Nephron progenitor cell (in vitro differentiated cells): ENCODE measurements at regions not wholly inside any gene's neighbourhood (a gene's known extent, or its start where the extent isn't known, plus 50 kb on each side); places are given as distances from the start of the nearest gene placed in this dataset.

Source experiments
- DNase-seq: peaks from one replicate; pipeline ENCODE4 v3.0.0; 2021
- H3K27ac Mint-ChIP-seq: 2 replicates; pipeline ENCODE4 v1.8.0; 2021; ENCODE audit warnings: mild to moderate bottlenecking, moderate library complexity, mixed read lengths
- H3K27me3 Mint-ChIP-seq: 2 replicates; pipeline ENCODE4 v1.8.0; 2021; ENCODE audit warnings: mild to moderate bottlenecking, low read depth, mixed read lengths; ENCODE audit not compliant: poor library complexity
- H3K36me3 Mint-ChIP-seq: 2 replicates; pipeline ENCODE4 v1.8.0; 2021; ENCODE audit warnings: low read depth, mixed read lengths
- H3K4me1 Mint-ChIP-seq: 2 replicates; pipeline ENCODE4 v1.8.0; 2021; ENCODE audit warnings: mixed read lengths
- H3K4me3 Mint-ChIP-seq: 2 replicates; pipeline ENCODE4 v1.8.0; 2021; ENCODE audit warnings: mild to moderate bottlenecking, moderate library complexity, mixed read lengths
- H3K9me3 Mint-ChIP-seq: 2 replicates; pipeline ENCODE4 v1.8.0; 2021; ENCODE audit warnings: mild to moderate bottlenecking, moderate library complexity, mixed read lengths
- TF ChIP-seq, protein P1 (sequence below): fragments of 200-600 bp; sonication (generic); IDR thresholded peaks from 2 replicates; pipeline ENCODE4 v1.5.0; 2021; ENCODE audit warnings: antibody characterized with exemption

- Mint-ChIP-seq H3K9me3 (peaks cover 32% of the 10 kb centered on the region), H3K4me1 (peaks cover 28% of the 10 kb centered on the region), H3K27me3 (peaks cover 4% of the 10 kb centered on the region), H3K27ac (no peak overlapping the region), H3K36me3 (peaks cover 4% of the 10 kb centered on the region), H3K4me3 (no peak overlapping the region)
- TF ChIP-seq, protein P1, sequence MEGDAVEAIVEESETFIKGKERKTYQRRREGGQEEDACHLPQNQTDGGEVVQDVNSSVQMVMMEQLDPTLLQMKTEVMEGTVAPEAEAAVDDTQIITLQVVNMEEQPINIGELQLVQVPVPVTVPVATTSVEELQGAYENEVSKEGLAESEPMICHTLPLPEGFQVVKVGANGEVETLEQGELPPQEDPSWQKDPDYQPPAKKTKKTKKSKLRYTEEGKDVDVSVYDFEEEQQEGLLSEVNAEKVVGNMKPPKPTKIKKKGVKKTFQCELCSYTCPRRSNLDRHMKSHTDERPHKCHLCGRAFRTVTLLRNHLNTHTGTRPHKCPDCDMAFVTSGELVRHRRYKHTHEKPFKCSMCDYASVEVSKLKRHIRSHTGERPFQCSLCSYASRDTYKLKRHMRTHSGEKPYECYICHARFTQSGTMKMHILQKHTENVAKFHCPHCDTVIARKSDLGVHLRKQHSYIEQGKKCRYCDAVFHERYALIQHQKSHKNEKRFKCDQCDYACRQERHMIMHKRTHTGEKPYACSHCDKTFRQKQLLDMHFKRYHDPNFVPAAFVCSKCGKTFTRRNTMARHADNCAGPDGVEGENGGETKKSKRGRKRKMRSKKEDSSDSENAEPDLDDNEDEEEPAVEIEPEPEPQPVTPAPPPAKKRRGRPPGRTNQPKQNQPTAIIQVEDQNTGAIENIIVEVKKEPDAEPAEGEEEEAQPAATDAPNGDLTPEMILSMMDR, result no peak
- DNase-seq, result no peak
Measured at GRCh38 chr4:8730159-8730558, 137.6 kb downstream of the CPZ start.

DNA sequence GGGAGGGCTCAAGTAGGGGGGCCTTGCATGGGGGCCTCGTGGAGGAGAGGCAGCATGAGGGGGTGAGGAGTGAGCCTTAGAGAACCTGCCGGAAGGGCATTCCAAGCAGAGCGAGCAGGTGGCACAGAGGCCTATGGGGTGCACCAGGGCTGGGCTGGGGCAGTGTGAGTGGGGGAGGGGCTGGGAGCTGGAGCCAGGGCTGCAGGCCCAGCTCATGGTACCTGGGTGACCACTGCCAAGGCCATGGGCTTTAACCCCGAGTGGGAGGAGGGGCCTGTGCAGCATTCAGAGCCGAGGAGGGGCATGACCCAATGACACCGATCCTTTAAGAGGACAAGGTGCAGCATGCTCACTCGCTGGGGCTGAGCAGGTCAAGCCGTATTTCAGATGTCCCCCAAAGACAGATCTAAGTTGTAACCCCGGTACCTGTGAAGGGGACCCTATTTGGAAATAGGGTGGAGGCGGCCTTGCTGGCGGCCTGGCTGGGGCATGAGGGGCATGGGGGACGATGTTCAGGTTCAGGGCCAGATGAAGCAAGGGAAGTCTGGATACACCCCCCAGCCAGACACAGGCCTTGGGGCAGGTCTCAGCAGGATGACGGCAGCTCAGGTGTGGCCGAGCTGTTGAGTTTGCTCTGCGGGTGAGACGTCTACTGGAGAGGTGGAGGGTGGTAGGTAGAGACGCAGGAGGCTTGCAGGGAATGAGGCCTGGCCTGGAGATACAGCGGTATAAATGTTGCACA lies 137.0 kb downstream of the CPZ start:
- no peak overlapping the region for H3K4me3 Mint-ChIP-seq
- H3K4me1 Mint-ChIP-seq, result peaks cover 34% of the 10 kb centered on the region
- TF ChIP-seq, protein P1, result no peak
- peaks cover 8% of the 10 kb centered on the region for H3K27me3 Mint-ChIP-seq
- peaks cover 28% of the 10 kb centered on the region for H3K9me3 Mint-ChIP-seq
- H3K27ac Mint-ChIP-seq, result no peak overlapping the region
- no peak for DNase-seq
- H3K36me3 Mint-ChIP-seq, result peaks cover 4% of the 10 kb centered on the region

- Mint-ChIP-seq H3K4me1 (peaks cover 42% of the 10 kb centered on the region), H3K27me3 (peaks cover 9% of the 10 kb centered on the region), H3K36me3 (peaks cover under 1% of the 10 kb centered on the region), H3K9me3 (peaks cover 20% of the 10 kb centered on the region), H3K27ac (no peak overlapping the region), H3K4me3 (no peak overlapping the region)
- TF ChIP-seq, protein P1, result no peak
- DNase-seq, result no peak
Measured at GRCh38 chr4:8728536-8729407, 136.2 kb downstream of the CPZ start.

GRCh38 chr4:8727546-8728510 lies 135.3 kb downstream of the CPZ start:
- no peak overlapping the region for H3K4me3 Mint-ChIP-seq
- DNase-seq, result no peak
- peaks cover 12% of the 10 kb centered on the region for H3K9me3 Mint-ChIP-seq
- peaks cover 13% of the 10 kb centered on the region for H3K27me3 Mint-ChIP-seq
- TF ChIP-seq, protein P1, result no peak
- no peaks in the 10 kb centered on the region for H3K36me3 Mint-ChIP-seq
- peaks cover 42% of the 10 kb centered on the region for H3K4me1 Mint-ChIP-seq
- H3K27ac Mint-ChIP-seq, result no peak overlapping the region

DNA sequence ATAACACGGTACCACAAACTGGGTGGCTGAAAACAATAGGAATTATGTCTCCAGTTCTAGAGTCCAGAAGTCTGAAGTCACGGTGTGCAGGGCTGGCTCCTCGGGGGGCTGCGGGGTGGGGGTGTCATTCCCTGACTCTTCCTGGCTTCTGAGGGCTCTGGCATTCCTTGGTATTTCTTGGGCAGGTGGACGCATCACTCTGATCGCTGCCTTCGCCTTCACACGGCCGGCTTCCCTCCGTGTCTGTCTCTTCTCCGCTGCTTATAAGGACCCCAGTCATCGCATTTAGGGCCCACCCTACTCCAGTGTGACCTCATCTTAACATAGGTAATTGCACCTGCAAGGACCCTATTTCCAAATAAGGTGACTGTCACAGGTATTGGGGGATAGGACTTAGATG lies 134.6 kb downstream of the CPZ start:
- TF ChIP-seq, protein P1, result no peak
- H3K27me3 Mint-ChIP-seq, result peaks cover 9% of the 10 kb centered on the region
- H3K27ac Mint-ChIP-seq, result no peak overlapping the region
- no peak for DNase-seq
- no peaks in the 10 kb centered on the region for H3K36me3 Mint-ChIP-seq
- peaks cover 7% of the 10 kb centered on the region for H3K9me3 Mint-ChIP-seq
- H3K4me1 Mint-ChIP-seq, result peaks cover 42% of the 10 kb centered on the region
- no peak overlapping the region for H3K4me3 Mint-ChIP-seq
